ENCODE measurements at regions not wholly inside any gene's neighbourhood (a gene's known extent, or its start where the extent isn't known, plus 50 kb on each side); places are given as distances from the start of the nearest gene placed in this dataset.

- Histone ChIP-seq H3K36me3 (no peaks in the 10 kb centered on the region), H3K27ac (no peak overlapping the region), H3K27me3 (peaks cover 7% of the 10 kb centered on the region), H3K4me1 (peaks cover 0 to 32% (median 15%) of the 10 kb centered on the region in 3 donors), H3K9me3 (no peaks in the 10 kb centered on the region), H3K4me3 (no peak overlapping the region)
- TF ChIP-seq POLR2A (IDR thresholded peaks at IDR 0.05), result no peak
- peak; percentile 10 for TF ChIP-seq POLR2AphosphoS5 (IDR thresholded peaks at IDR 0.05)
- no peak for TF ChIP-seq EP300 (IDR thresholded peaks at IDR 0.05)
- 69% methylated on average over 9 of the region's 37 CpGs; no CpG with 5 or more reads in 1 of the 2 donors for WGBS, 2 donors (ENCODE audit: low coverage in 1 of 2)
- ATAC-seq, result no peak
Measured at GRCh38 chr2:128734521-128735295, 416.0 kb upstream of the HS6ST1 start.

GRCh38 chr2:128735296-128735960 lies 416.8 kb upstream of the HS6ST1 start:
- TF ChIP-seq POLR2A (IDR thresholded peaks at IDR 0.05) (no peak), EP300 (IDR thresholded peaks at IDR 0.05) (no peak), POLR2AphosphoS5 (IDR thresholded peaks at IDR 0.05) (no peak), CTCF (IDR thresholded peaks at IDR 0.05) (no peak)
- no peak overlapping the region for H3K4me3 ChIP-seq
- 79 to 80% methylated on average over 6 to 7 of the region's 26 CpGs for WGBS, 2 donors (ENCODE audit: low coverage in 1 of 2)
- peaks cover 7% of the 10 kb centered on the region for H3K27me3 ChIP-seq
- ATAC-seq, result no peak
- no peak overlapping the region for H3K27ac ChIP-seq
- peaks cover 0 to 32% (median 15%) of the 10 kb centered on the region in 3 donors for H3K4me1 ChIP-seq
- H3K36me3 ChIP-seq, result no peaks in the 10 kb centered on the region
- no peaks in the 10 kb centered on the region for H3K9me3 ChIP-seq

- WGBS, 2 donors (ENCODE audit: low coverage in 1 of 2), result 40 to 67% methylated on average over 1 to 9 of the region's 16 CpGs
- ATAC-seq, result no peak
- TF ChIP-seq CTCF (IDR thresholded peaks at IDR 0.05) (no peak), POLR2AphosphoS5 (IDR thresholded peaks at IDR 0.05) (no peak), POLR2A (IDR thresholded peaks at IDR 0.05) (no peak), EP300 (IDR thresholded peaks at IDR 0.05) (no peak)
- H3K27me3 ChIP-seq, result peaks cover 7% of the 10 kb centered on the region
- H3K9me3 ChIP-seq, result no peaks in the 10 kb centered on the region
- no peaks in the 10 kb centered on the region for H3K36me3 ChIP-seq
- peaks cover 0 to 32% (median 15%) of the 10 kb centered on the region in 3 donors for H3K4me1 ChIP-seq
- H3K4me3 ChIP-seq, result peak overlapping the region in 1 of 2 donors; percentile 42
- H3K27ac ChIP-seq, result no peak overlapping the region
Measured at GRCh38 chr2:128736046-128736688, 417.5 kb upstream of the HS6ST1 start.

GRCh38 chr2:128736689-128737545 lies 418.2 kb upstream of the HS6ST1 start:
- peak; percentile 65 for ATAC-seq
- Histone ChIP-seq H3K4me3 (peak overlapping the region in 1 of 2 donors; percentile 42), H3K9me3 (no peaks in the 10 kb centered on the region), H3K27ac (peak overlapping the region in 1 of 4 donors; percentile 35), H3K4me1 (peaks cover 0 to 32% (median 15%) of the 10 kb centered on the region in 3 donors), H3K27me3 (peaks cover 4% of the 10 kb centered on the region), H3K36me3 (no peaks in the 10 kb centered on the region)
- TF ChIP-seq POLR2A (IDR thresholded peaks at IDR 0.05), result no peak
- TF ChIP-seq POLR2AphosphoS5 (IDR thresholded peaks at IDR 0.05), result no peak
- peak; percentile 88 to 99 (median 96) for TF ChIP-seq CTCF (IDR thresholded peaks at IDR 0.05)
- no peak for TF ChIP-seq EP300 (IDR thresholded peaks at IDR 0.05)
- 18% methylated on average over 12 of the region's 71 CpGs; no CpG with 5 or more reads in 1 of the 2 donors for WGBS, 2 donors (ENCODE audit: low coverage in 1 of 2)

- Histone ChIP-seq H3K27me3 (no peaks in the 10 kb centered on the region), H3K9me3 (no peaks in the 10 kb centered on the region), H3K36me3 (no peaks in the 10 kb centered on the region), H3K27ac (no peak overlapping the region), H3K4me1 (peaks cover 0 to 32% (median 15%) of the 10 kb centered on the region in 3 donors), H3K4me3 (no peak overlapping the region)
- TF ChIP-seq EP300 (IDR thresholded peaks at IDR 0.05) (no peak), POLR2AphosphoS5 (IDR thresholded peaks at IDR 0.05) (no peak), POLR2A (IDR thresholded peaks at IDR 0.05) (no peak), CTCF (IDR thresholded peaks at IDR 0.05) (no peak)
- ATAC-seq, result no peak
- WGBS, 2 donors (ENCODE audit: low coverage in 1 of 2), result 87% methylated on average over 4 of the region's 7 CpGs; no CpG with 5 or more reads in 1 of the 2 donors
Measured at GRCh38 chr2:128737546-128737826, 418.8 kb upstream of the HS6ST1 start.

Measured in gastroesophageal sphincter (tissue), 4 donors.